RWPE2 (cell line): ENCODE measurements at regions not wholly inside any gene's neighbourhood (a gene's known extent, or its start where the extent isn't known, plus 50 kb on each side); places are given as distances from the start of the nearest gene placed in this dataset.

Experiments
- ATAC-seq: fragments of 200-7000 bp; cut with Tn5 transposase; 3 replicates; pipeline ENCODE4 v1.9.1; 2021; ENCODE audit warnings: low read depth
- DNase-seq: peaks from one replicate; pipeline ENCODE4 v3.0.0-alpha.2; 2020; ENCODE audit warnings: low spot score
- H3K27ac ChIP-seq: fragments of 450-650 bp; 2 replicates; pipeline ENCODE4 v1.5.1; 2017; ENCODE audit warnings: mild to moderate bottlenecking; ENCODE audit not compliant: poor library complexity, severe bottlenecking
- H3K27me3 ChIP-seq: fragments of 250-450 bp; sonication (Bioruptor Pico); 2 replicates; pipeline ENCODE4 v1.5.1; 2021; ENCODE audit warnings: mild to moderate bottlenecking, moderate library complexity; ENCODE audit not compliant: insufficient read depth, poor library complexity, severe bottlenecking
- H3K36me3 ChIP-seq: fragments of 250-450 bp; sonication (Bioruptor Pico); 2 replicates; pipeline ENCODE4 v1.5.1; 2020; ENCODE audit warnings: low read depth, mild to moderate bottlenecking, moderate library complexity
- H3K4me1 ChIP-seq: fragments of 250-450 bp; sonication (Bioruptor Pico); 2 replicates; pipeline ENCODE4 v1.5.1; 2021; ENCODE audit warnings: mild to moderate bottlenecking, moderate library complexity; ENCODE audit not compliant: insufficient read depth, poor library complexity, severe bottlenecking
- H3K4me3 ChIP-seq: fragments of 250-450 bp; sonication (Bioruptor Pico); 2 replicates; pipeline ENCODE4 v1.5.1; 2021; ENCODE audit warnings: mild to moderate bottlenecking, moderate library complexity; ENCODE audit not compliant: severe bottlenecking
- H3K9me3 ChIP-seq: fragments of 250-450 bp; sonication (Bioruptor Pico); 2 replicates; pipeline ENCODE4 v1.5.1; 2021; ENCODE audit warnings: mild to moderate bottlenecking, moderate library complexity; ENCODE audit not compliant: severe bottlenecking
- TF ChIP-seq, protein P1 (sequence below): fragments of 450-650 bp; IDR thresholded peaks from one replicate; pipeline ENCODE4 v1.5.1; 2017; ENCODE audit warnings: mild to moderate bottlenecking, moderate library complexity; ENCODE audit not compliant: poor library complexity, severe bottlenecking

DNA sequence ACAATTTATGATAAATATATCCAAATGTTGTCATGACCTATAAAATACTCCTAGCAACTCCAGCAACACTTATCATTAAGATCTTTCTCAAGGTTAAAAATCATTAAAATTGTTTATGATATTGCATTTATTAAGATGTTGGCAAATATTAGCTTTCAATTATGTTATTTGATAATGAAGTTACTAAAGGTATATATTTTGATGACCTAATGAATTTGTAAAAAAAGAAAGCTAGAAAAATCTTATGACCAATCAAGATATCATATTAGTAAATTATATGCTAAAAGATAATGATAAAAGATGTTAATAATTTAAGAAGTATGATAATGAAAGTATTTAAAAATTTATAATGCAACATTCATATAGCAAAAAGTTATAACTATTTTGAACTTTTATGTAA, 66.3 kb upstream of the RAB18 start:
- no peak overlapping the region for H3K4me3 ChIP-seq
- peaks cover 14% of the 10 kb centered on the region for H3K4me1 ChIP-seq
- no peaks in the 10 kb centered on the region for H3K27me3 ChIP-seq
- H3K36me3 ChIP-seq, result no peaks in the 10 kb centered on the region
- no peak for ATAC-seq
- DNase-seq, result no peak
- TF ChIP-seq, protein P1, sequence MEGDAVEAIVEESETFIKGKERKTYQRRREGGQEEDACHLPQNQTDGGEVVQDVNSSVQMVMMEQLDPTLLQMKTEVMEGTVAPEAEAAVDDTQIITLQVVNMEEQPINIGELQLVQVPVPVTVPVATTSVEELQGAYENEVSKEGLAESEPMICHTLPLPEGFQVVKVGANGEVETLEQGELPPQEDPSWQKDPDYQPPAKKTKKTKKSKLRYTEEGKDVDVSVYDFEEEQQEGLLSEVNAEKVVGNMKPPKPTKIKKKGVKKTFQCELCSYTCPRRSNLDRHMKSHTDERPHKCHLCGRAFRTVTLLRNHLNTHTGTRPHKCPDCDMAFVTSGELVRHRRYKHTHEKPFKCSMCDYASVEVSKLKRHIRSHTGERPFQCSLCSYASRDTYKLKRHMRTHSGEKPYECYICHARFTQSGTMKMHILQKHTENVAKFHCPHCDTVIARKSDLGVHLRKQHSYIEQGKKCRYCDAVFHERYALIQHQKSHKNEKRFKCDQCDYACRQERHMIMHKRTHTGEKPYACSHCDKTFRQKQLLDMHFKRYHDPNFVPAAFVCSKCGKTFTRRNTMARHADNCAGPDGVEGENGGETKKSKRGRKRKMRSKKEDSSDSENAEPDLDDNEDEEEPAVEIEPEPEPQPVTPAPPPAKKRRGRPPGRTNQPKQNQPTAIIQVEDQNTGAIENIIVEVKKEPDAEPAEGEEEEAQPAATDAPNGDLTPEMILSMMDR, result no peak
- peaks cover 3% of the 10 kb centered on the region for H3K9me3 ChIP-seq
- no peak overlapping the region for H3K27ac ChIP-seq

DNA sequence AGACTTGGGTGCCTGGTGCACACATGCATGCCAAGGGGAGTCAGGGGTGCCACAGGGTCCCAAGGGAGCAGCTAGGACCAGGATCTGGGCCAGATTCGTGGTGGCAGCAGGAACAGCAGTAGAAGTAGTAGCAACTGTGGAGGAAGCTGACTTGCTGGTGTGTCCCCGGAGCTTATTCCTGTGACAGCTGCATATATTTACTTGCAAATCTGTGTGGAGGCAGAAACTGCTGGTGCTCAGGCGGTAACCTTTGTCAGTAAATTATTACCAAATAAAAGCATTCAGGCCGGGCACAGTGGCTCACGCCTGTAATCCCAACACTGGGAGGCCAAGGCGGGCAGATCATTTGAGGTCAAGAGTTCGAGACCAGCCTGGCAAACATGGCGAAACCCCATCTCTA, 67.4 kb upstream of the RAB18 start:
- Histone ChIP-seq H3K4me3 (no peak overlapping the region), H3K27ac (no peak overlapping the region), H3K4me1 (peaks cover 14% of the 10 kb centered on the region), H3K36me3 (no peaks in the 10 kb centered on the region), H3K9me3 (peaks cover 3% of the 10 kb centered on the region), H3K27me3 (no peaks in the 10 kb centered on the region)
- ATAC-seq, result no peak
- TF ChIP-seq, protein P1, result no peak
- DNase-seq, result no peak

DNA sequence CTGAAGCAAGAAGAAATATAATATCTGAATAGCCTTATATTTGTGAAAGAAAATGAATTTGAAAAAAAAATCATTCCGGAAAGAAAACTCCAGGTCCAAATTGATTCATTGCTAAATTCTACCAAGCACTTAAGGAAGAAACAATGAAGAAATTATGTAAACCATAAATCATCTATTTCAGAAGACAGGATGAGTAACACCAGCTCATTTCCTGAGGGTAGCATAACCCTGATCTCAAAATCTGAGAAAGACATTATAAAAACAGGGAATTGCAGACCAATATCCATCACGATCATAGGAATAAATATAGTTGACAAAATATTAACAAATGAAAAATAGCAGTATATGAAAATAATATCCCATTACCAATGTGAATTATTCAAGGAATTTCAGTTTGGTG, 70.1 kb upstream of the RAB18 start:
- peaks cover 10% of the 10 kb centered on the region for H3K4me1 ChIP-seq
- TF ChIP-seq, protein P1, result no peak
- peak overlapping the region; percentile 35 for H3K27ac ChIP-seq
- H3K4me3 ChIP-seq, result no peak overlapping the region
- DNase-seq (no peak), ATAC-seq (peak; percentile 58; the same call in 1 of the 3 replicates)
- H3K36me3 ChIP-seq, result no peaks in the 10 kb centered on the region
- H3K9me3 ChIP-seq, result peaks cover 3% of the 10 kb centered on the region
- no peaks in the 10 kb centered on the region for H3K27me3 ChIP-seq

DNA sequence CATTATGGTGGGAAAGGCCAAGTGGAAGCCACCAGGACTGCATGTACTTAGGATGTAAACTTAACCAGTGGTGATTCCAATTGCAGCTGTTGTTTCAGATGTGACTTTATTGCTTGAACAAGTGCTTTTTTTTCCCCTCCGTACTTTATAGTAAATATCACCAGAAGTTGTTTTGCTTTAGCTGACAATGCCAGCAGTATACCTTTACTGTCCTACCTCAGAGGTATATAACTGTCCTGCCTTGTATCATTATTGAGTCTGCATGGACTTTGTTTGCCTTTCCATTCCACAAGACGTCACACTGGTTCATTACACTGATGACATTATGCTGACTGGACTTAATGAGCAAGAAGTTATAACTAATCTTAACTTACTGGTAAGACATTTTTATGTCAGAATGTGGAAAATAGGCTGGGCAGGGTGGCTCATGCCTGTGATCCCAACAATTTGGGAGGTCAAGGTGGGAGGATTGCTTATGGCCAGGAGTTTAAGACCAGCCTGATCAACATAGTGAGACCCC, 77.1 kb upstream of the RAB18 start:
- Histone ChIP-seq H3K4me3 (no peak overlapping the region), H3K27me3 (no peaks in the 10 kb centered on the region), H3K36me3 (no peaks in the 10 kb centered on the region), H3K4me1 (no peaks in the 10 kb centered on the region), H3K27ac (no peak overlapping the region), H3K9me3 (no peaks in the 10 kb centered on the region)
- TF ChIP-seq, protein P1, result no peak
- DNase-seq (no peak), ATAC-seq (no peak)

DNA sequence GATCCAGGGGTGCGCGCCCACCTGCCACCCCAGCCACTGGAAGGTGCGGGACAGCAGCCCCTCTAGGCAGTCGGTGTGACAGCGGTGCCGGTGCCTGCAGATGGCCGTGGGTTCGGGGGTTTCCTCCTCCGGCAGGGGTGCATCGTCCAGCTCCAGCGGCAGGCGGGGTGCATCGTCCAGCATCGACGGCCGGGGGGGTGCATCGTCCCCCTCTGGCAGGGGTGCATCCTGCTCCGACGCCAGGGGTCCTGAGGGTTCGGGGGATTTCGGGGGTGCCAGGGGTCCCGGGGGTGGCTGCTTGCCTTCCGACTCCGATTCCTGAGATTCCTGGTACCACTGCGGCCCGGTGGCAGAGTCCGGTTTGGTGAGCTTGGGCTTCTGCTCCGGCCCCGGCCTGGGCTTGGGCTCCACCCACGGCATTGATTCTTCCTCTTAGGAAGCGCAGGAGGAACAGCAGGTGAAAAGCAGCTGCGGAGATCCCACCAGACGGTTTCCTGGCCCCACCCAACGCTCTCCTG, 90.2 kb upstream of the RAB18 start:
- Histone ChIP-seq H3K4me3 (no peak overlapping the region), H3K27me3 (no peaks in the 10 kb centered on the region), H3K36me3 (no peaks in the 10 kb centered on the region), H3K9me3 (no peaks in the 10 kb centered on the region), H3K27ac (no peak overlapping the region), H3K4me1 (no peaks in the 10 kb centered on the region)
- TF ChIP-seq, protein P1, result no peak
- ATAC-seq (no peak), DNase-seq (peak; percentile 60)
